Hippocampal formation (tissue), 2 donors: ENCODE measurements at regions not wholly inside any gene's neighbourhood (a gene's known extent, or its start where the extent isn't known, plus 50 kb on each side); places are given as distances from the start of the nearest gene placed in this dataset.
A peak's percentile ranks its signal among the peaks of the same experiment; 100 is the strongest.

Source experiments
- DNase-seq, 2 donors: peaks; one replicate each; lab custom pipeline; 2025; lab: John Stamatoyannopoulos, UW

DNA sequence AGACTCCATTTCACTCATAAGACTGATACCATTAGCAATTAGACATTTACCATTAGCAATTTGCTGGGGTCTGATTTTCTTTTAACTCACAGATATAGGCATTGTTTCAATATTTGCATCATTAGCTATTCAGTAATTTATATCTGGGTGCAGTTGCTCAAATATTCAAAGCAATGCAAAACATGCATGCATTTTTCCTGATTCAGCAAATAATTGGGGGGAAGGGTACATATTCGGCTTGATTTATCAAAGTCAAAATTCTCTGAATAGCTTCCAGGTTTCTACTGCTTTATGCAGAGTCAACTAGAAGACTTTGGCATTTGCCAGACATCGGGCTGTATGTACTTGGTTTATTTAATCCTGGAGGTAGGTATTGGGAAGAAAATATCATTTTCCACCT, 315.6 kb upstream of the NR2F2 start:
- no peak for DNase-seq

DNA sequence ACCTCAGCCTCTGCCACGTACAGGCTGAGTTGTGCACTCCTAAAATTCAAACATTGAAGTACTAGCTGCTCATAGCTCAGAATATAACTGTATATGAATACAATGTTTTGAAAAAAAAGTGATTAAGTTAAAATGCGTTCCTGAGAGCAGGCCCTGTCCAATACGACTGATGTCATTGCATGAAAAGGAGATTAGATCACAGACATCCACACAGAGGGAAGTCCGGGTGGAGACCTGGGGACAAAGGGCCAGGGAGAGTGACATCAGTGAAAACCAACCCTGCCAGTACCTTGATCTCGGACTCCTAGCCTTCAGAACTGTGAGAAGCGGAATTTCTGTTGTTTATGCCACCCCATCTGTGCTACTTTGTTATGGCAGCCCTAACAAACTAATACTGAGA, 311.4 kb upstream of the NR2F2 start:
- no peak for DNase-seq

DNA sequence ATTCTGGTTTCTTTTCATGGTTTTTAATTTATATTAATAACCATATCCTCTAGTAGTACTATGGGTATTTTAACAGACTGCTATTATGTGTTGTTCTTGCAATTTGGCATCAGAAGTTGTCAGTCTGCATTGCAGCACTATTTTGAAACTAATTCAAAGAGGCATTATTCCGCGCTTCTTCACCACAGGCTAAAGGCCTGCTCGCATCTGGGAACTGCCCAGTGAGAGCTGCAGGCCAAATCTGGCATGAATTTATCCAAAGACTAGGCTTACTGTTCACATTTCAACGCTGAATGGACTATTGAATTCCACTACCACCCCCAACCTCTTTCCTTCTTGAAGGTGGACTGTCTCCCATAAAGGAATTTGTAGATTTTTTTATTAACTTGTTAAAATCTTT, 310.4 kb upstream of the NR2F2 start:
- DNase-seq, result peak; percentile 42 to 77

DNA sequence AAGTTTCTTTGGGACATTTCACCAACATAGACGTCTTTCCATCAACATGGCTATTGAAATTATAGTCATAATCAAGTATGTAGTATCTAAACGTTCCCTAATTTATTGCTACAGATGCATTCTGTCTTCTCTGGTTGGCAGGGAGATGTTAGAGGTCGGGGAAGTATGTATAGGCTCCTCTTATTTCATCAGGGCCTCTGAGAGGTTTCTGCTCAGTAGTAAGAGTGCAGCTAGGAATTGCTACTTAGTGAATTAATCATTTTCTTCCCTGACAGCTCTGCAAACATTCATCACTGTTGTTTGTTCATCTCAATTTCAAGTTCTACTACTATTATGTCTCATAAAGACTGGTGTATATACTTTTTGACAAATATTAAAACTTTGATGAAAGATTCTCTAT, 309.7 kb upstream of the NR2F2 start:
- no peak for DNase-seq

DNA sequence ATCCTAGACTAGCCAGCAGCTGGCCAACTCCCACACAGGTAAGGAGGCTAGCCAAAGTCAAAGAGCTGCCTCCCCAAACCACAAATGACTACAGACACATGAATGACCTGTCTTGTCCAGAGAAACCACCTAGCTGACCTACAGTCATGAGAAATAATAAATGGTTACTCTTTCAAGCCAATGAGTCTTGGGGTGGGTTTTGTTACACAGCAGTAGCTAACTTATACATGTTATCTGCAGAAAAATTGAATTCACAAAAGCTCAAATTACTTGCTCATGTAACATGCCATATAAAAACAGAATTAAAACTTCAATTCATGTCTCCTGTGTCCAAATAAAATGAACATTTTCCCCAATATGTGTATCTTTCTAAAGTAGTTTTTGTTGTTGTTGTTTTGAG, 307.4 kb upstream of the NR2F2 start:
- no peak for DNase-seq

DNA sequence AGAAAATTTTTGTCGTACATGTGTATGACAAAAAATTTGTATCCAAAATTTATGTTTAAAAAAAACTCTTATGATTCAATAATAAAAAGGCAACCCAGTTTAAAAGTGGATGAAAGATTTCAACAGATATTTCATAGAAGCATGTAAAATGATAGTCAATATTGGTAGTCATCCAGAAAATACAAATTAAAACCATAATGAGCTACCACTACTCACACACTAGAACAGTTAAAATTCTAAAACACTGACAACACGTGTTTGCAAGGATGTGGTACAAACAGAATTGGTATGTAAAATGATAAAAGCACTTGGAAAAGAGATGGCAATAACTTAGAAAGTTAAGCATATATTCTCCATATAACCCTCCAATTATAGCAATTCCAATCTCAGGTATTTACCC, 303.0 kb upstream of the NR2F2 start:
- DNase-seq, result no peak

DNA sequence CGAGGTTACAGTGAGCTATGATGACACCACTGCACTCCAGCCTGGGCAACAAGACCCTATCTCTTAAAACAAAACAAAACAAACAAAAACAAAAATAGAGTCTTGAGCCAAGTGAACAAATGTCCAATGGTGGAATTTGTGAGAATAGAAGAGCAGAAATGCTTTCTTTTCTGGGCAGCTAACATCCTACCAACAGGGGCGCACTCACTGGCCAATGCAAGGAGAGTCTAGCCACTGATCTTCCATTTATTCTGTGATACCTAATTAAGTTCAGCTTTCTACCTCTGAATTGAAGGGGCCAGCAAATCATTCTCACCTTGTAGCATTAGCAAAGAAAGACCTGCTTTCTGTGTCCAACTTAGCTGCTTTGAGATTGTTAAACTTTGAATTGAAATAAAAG, 301.9 kb upstream of the NR2F2 start:
- no peak for DNase-seq

DNA sequence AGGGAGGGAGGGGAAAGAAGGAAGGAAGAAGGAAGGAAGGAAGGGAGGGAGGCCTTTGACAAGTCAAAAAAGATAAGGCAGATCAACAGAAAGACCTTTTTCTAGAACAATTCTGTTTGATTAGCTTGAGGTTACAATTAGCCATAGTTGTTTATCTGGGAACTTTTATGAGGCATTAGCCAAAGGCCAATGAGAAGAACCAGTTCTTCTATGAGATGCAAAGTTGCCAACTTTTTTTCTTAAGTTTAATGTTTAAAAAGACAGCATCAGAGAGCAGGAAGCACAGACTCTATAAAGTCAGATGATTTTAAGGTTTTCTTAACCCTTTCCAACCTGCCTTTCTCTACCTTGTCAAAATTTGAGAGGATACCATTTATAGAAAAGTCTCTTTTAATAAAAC, 301.3 kb upstream of the NR2F2 start:
- no peak for DNase-seq

DNA sequence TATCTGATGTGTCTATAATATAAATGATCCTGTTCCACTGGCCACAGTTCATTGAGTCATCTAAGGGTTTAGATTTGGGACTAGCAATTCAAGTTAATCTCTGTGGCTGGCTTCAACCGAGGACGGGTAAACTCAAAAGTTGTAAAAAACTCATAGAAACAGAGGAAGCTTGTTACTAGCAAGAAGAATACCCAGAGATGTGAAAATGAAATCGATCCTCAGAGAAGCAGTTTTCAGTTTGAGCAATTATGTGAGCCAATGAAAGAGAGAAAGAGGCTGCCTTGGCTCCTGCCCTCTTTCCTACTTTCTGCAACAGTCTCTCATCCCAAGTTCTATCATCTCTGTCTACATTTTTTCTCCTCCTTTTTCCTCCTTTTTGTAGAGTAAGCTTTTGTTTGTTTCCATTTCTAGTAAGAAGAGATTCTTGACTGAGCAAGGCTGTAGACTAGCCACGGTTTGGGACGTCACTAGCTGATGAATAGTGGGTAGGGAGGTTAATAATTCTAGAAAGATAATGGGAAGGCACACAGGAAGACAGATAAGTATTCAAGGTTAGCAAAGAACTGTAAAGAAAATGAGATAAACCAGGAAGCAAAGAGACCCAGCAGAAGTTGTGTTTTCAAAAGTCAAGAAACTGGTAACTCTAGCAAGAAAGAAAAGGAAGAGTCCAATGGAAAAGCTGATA, 298.9 kb upstream of the NR2F2 start:
- DNase-seq, result no peak

DNA sequence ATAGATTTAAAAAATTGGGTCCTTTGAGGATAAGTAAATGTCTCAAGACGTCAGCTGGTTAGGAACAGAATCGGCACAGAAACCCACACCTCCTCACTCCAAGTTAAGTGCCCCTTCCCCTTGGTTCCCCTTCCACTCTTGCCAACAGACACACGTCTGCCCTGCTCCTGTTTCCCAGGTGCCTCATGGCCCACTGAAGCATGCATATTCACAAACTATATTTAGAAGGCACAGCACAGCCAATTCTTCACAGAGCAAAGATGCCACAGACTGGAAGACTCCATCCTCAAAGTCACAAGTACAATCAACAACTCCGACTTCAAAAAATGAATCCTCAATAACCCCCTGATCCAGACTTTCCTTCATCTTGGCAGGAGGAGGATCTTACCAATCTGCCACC, 295.4 kb upstream of the NR2F2 start:
- no peak for DNase-seq

DNA sequence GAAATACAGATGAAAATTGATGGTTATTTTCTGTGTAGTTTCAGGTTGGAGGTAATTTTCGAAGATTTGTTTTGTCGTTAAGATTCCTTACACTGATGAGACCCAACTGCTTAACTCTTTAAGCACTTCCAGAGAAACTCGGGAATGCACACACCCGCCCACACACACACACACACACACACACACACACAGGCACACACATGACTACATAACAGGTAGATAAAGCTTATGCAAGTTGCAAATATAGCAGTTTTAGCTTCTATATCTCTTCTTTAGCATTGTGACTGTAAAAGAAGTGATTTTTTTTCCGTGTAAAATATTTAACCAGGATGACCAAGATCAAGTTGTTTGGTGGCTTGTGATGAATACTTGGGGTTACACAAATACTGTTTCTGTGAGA, 294.9 kb upstream of the NR2F2 start:
- DNase-seq, result no peak

DNA sequence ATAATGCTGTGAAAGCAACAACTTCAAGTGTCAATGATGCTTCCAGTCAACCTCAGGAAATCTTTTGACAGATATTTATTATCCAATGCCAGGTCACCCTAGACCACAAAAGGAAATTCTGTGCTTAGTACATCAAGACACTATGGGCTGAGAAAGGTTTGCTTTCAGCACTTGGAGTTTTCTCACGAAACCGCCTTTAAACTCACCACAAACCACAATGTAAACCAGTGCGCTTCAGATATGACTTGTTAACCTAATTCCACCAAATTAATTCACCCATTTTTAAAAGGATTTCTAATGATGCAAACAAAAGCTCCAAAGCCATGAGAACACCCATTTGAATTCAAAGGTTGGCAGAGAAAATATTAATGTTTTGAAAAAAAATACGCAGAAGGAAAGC, 292.9 kb upstream of the NR2F2 start:
- DNase-seq, result no peak

DNA sequence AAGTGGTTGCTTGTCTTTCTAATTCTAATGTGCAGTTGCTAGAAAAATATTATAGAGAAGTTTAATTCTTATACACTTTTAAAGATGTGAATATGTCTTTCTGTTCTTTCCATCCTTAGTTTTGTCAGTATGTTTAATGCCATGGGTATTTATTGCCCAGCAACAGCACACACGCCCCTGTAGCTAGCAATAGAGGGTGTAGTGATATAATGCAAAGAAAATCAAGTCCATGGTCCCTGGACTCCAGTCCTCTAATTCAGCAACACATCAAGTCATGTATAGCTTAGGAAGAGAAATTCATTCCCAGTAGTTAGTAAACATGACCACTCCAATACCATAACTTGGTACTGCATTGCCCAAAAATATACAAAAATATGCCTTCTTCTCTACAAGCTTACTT, 292.4 kb upstream of the NR2F2 start:
- no peak for DNase-seq

DNA sequence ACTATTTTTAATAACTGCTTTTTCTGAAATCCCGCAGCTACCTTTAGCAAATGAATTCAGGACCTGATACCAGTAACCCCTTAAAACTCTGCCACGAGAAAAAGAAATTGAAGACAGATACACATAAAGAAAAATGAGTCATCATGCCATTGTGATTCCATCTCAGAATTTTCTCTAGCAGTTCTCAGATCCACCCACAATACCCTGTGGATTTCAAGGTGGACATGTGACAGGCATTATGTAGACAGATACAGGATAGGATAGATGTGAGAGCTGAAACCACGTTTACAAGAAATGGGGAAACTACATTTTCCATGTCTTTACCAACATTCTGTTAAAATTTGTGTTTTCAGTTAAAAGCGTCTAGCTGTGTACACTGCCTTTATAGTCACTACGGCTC, 291.9 kb upstream of the NR2F2 start:
- no peak for DNase-seq

DNA sequence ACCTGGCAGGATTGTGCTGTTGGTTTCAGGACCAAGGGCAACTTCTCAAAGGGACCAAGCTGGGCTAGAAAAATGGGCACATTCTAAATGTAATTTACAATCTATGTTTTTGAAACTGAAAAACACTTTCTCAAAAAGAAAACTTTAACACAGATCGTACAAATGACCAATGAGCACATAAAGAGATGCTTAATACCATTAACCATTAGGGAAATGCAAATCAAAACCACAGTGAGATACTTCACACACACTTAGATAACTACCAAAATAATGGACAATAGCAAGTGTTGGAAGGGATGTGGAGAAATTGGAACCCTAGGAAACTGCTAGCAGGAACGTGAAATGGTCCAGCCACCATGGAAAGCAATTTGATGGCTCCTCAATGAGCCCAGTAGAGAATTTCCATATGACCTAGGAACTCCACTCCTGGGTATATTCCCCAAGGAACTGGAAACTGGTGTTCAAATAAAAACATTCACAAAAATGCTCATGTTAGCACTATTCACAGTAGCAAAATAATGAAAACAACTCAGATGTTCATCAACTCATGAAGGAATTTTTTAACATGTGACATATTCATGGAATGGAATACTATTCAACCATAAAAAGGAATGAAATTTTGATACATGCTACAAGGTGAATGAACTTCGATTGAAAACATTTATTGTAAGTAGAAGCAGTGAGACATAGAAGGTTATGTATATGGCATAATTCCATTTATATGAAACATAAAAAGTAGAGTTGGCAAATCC, 288.3 kb upstream of the NR2F2 start:
- DNase-seq, result no peak

DNA sequence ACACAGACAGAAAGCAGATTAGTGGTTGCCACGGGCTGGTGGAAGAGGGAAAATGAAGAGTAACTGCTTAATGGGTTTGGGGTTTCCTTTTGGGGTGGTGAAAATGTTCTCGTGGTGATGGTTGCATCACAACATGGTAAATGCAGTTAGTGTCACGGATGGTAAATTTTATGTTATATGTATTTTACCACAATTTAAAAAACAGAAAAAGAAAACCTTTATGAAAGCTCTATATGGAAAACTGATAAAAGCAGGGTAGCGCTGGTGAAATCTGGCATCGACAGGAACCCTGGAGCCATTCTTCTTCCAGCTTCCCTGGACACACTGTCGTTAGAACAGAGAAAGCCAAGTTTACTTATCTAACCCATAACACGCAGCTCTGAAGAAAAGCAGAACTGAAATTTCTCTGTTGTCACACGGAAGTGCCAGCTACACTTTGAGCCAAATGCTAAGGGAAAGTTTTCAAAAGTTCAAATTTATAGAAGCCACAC, 287.7 kb upstream of the NR2F2 start:
- no peak for DNase-seq

DNA sequence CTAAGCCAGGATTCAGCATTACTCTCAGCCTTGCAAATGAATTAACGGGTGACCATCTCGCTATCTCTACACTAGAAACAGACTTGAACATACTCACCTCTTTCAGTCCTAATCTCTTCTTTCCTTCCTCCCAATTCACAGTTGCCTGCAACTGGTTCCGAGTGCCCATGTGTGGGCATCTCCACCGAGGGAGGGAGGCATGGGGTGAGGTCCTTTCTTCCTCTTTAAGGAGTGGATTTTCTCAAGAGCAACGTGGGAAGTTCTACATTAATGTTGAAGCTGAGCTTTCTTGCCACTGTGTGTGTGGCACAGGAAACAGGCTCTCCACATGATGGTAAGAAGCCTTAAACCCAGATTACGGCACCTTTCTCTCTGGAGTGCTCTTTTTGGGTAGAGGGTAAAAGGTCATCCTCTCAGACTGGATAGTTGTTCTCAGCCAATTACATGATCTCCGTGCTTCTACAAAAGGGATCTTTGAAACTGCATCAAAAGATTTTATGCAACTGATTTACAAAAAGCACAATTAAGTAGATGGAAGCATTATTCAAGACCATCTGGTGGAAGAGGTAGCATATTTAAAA, 286.8 kb upstream of the NR2F2 start:
- DNase-seq, result no peak

DNA sequence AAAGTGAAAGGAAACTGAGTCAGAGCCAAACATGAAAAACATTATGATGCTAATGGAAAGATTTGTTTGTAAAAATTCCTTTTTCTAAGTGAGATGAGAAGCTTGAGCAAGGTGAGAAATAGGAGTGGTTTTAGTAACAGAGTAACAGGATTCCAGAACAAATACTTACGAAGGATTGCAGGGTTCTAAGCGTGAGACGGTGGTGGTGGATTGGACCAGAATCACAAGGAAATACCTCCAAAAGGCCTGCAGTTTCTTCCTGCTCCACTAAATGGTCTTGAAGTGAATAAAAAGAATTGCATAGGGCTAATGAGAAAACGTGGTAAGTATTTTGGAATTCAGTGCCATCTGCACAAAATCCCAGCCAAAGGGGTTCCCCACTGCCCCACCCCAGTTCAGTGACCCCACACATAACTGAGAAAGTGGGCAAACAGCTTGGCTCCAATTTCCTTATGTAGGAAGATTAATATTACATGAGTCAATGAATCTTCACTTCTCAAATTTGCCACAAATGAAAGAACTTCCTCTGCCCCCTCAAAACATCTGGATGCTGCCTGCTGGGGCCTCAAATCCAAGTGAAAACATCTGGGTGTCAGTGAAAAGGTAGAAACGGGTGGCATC, 283.8 kb upstream of the NR2F2 start:
- no peak for DNase-seq

DNA sequence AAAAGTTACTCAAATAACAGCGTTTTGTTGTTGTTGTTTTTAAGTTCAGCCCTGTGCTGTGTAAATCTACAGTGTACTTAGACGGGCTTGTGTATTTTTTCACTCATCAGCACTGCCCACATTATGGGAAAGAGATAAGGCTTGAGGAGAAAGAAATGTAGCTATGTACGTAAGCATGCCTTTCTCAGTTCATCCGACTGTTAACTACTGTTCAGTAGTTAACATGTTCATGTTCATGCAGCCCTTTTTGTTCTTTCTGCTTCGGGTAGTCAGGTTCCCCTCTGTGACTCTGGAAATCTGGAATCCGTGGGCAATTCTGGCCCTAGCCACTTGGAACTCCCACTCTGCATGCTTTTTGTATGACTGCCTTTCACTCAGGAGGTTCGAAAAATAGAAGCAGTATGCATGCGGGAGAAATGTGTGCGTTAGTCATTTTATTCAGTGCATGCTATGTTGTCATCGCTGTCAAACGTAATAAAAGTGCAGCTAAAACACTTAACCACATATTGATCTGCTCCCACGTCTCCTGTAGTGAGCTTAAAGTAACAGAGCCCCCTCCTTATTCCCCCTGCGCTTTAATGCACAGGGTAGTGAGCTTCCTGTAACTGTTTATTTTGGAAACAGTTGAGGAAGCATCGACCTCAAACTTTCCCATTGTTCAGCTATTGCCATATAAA, 283.1 kb upstream of the NR2F2 start:
- DNase-seq, result no peak

DNA sequence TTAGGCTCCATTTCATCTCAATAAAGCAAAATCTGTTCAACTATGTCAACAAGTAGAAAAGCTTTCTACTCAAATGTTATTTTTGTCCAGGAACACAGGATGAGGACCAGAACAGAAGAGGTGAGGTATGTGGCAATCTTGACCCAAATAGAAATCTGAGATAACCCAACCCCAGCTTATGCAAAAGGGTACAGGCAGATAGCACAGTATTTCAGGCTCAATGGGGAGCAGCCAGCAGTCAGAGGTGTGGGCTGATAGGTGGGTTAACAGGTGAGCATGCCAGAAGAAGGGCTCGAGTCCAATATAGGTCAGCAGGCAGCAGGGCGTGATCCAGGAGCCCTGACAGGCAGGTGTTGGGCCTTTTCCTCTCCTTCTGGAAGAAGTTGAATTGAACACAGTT, 281.2 kb upstream of the NR2F2 start:
- DNase-seq, result no peak

DNA sequence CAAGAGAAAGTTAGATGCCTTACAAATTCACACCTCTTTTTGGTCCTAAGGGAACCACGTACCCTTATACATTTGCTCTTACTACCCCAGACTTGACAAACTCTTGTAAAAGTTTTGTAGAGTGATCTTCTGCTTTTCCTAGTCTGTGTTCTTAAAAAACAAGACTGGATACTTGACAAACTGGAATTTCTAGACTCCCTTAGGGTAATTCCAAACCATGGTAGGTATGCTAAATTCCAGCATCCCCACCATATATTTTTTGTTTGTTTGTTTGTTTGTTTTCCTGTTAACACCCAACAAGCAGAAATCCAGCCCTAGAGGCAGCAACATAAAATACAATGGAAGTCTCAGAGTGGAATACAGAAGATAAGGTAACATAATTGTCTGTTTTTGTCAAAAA, 280.7 kb upstream of the NR2F2 start:
- DNase-seq, result no peak

DNA sequence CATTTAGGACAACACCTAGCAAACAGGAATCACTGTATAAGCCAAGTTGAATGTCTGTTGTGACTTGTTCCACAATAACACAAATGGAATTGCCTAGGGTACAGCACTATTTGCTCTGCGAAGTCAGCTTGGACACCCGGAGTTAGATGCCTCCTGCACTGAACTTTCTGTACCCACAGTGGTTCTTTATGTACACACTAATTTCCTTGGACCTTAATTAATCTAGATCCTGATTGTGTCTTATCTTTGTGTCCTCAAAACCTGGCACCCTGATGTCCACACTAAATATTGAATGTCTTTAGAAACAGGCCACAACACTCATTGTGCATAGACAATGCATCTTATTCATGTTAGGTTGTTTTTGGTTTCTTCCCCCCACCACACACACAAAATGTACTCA, 278.9 kb upstream of the NR2F2 start:
- no peak for DNase-seq
